GM19328 (cell line): ENCODE measurements at regions not wholly inside any gene's neighbourhood (a gene's known extent, or its start where the extent isn't known, plus 50 kb on each side); places are given as distances from the start of the nearest gene placed in this dataset.
"Not testable (repeated sequence)": the region's sequence is repeated elsewhere in the genome, so short reads cannot be mapped to it uniquely, and the experiment has no call there.

Source experiments
- ATAC-seq: cut with Tn5 transposase; IDR thresholded peaks from one replicate; pipeline ENCODE4 v1.9.1; 2021; ENCODE audit warnings: mild to moderate bottlenecking, moderate library complexity; ENCODE audit not compliant: unreplicated experiment

DNA sequence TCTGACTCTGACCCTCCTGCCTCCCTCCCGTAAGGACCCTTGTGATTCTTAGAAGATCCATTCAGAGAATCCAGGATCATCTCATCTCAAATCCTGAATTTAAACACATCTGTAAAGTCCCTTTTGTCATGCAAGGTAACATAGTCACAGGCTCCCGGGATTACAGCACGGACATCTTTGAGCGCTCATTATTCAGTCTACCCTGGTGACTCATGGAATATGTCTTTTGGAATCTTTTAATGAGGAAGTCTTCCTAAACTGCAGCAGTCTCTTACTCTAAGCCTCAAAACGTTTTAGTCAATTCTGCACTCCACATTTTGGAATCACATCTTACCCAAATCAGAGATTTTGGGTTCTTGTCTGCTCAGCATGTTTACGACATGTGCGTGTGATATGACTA lies 198.5 kb upstream of the IRF2BP2 start:
- ATAC-seq, result not testable (repeated sequence)

DNA sequence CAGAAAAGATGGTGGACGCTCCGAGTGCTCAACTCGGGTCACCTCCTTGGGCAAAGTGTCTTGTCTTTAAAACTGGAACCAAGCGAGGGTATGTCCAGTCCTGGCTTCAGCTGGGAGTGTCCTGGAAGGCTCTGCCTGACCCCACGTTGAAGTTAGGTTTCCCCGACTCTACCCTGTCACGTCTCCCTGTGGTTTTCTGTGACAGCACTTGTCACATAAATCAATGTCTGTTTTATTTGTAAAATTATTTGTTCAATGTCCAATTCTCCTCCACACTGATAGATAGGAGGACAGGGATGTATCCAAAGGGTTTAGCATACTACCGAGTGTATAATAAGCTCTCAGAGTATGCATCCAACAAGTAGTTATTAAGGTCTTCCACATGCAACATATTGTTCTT lies 197.7 kb upstream of the IRF2BP2 start:
- ATAC-seq, result not testable (repeated sequence)

DNA sequence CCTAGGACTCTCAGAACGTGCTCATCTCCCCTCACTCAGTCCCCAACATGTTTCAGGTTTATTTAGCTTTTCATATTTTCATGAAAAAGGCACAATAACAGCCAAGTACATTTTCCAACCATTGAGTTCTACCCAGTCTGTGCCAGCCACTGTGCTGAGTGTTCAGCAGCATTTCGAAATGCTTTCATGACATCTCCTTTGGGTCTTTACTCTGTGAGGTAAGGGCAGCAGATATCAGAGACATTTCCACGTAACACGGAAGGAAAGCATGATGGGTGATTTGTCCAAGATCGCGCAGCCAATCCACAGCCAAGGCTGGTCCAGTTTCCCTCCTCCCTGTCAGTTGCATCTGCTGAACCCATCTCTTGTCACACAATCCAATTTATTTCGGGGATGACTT lies 192.6 kb upstream of the IRF2BP2 start:
- ATAC-seq, result not testable (repeated sequence)

DNA sequence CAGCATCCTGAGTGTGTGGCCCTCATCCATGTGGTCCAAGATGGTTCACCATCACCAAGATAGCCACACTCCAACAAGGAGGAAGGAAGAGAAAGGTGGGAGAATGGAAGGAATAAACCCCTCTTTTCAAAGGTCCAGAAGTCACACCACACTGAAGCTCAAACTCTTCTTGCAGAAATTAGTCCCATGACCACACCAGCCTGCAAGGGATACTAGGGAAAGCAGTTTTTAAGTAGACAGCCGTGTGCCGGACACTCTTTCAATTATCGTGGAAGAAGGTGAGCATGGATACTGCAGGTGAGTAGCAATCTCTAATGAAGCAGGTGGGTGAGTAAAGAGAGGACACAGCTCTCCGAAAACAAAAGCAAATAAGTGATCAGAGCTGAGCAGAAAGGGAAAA lies 191.7 kb upstream of the IRF2BP2 start:
- ATAC-seq, result not testable (repeated sequence)

DNA sequence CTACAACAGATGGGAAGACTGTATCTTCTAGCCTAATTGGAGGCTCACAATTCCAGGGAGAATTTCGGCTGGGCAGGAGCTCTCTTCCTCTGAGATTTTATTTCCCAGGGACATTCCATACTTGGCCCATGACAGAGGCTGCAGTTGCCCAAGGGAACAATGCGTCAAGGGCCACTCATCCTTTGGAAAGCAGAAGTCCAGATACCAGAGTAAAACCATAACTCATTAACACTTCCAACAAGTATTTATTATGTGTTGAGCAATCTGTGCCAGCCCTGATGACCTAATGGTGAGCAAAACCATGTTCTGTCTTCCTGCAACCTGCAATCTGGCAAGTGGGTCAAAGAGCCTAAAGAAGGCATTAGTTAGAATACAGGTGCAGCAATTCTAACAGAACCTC lies 191.2 kb upstream of the IRF2BP2 start:
- not testable (repeated sequence) for ATAC-seq

DNA sequence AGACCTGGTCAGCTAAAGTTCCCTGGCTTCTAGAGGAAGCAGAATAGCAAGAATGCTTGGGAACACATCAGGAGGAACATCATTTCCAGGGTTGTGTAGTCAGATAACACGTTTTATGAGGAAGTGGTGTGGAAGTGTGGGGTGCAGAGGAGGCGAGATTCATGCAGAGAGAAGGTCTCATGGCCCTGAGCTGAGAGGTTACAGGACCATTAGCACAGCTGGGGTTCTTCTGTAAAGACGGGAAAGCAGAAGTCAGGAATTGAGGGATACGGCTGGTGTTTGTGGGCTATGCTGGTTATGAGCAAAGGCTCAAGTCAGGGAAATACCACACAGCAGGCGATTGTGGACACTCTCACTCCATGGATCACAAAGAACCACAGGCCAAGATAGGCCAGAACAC lies 190.6 kb upstream of the IRF2BP2 start:
- not testable (repeated sequence) for ATAC-seq

DNA sequence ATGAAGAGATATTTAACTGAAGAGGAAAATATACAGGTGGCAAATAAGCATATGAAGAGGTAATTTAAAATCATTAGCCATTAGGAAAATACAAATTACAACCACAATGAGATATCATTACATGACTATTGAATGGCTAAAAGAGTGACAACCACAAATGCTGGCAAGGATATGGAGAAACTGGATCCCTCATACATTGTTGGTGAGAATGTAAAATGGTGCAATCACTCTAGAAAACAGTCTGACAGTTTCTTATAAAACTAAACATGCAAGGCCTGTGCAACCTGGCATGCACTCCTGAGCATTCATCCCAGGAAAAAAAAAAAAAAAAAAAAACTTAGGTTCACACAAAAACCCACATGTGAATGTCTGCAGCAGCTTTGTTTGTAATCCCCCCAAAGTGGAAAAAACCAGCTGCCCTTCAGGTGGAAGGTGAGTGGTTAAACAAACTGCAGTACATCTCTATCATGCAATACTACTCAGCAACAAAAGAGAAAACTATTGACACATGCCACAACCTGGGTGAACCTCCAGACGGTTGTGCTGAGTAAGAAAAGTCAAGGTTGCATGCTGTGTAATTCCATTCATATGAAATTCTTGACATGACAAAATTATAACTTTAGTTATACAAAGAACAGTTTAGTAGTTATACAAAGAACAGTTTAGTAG lies 189.2 kb upstream of the IRF2BP2 start:
- not testable (repeated sequence) for ATAC-seq

DNA sequence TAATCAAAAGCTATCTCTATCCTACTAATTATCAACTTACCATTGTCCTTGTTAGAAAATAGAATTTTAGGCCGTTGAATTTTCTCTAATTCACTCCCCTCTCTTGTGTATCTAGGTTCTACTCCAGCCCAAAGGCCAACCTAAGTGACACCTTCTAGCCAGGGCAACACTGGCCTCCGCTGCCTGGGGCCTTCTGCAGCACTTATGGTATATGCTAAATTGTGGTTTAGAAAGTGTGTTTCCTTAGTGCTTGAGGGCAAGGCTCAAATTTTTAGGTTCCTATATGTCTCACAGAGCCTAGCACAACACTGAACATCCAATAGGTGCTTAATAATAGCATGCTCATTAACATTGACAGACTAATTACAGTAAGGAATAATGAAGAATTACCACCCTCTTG lies 187.2 kb upstream of the IRF2BP2 start:
- ATAC-seq, result not testable (repeated sequence)

DNA sequence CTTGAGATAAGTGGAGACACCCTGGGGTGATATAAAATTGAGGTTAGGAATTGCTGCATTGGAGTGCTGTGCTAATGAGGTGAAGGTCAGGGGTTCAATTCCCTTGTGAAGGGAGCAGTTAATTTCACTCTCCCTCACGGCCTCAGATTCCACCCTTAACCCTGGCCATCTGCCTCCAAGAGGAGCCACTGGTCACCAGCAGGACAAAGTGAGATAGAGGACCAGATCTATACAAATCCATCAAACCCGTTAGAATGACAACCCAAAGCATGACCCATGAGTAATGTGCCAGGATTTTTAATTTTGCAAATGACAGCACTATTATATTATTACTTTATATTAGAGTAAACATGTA lies 186.4 kb upstream of the IRF2BP2 start:
- not testable (repeated sequence) for ATAC-seq

DNA sequence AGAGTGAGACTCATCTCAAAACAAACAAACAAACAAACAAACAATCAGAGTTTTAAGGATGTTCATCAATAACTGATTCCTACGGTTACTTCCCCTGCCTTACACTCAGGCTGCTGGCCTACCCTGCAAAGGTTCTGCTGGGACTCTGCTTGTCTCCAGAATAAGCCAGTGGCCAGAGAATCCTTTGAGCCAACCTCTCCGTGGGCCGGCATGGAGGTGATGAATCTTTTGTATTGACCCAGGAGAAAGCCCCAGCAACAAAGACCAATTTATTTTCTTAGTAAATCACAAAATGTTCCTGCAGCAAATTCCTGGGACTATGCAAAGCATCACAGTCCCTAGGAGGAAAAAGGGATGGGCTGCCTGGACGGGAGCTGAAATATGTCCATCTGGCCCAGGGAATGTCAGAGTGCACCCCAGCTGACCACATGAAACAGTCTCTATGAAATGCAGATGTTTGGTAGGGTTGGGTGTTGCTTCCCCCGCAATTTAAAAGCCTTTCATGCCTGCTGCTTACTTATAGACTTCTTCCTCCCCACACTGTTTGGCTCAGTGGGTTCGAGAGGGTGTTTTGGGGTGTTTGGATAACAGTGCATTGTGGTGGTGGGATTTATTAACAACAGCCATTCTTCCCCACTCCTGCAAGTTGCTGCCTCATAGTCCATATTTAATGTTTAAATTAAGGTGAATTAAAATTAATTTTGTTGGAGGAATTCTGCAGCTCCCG lies 185.9 kb upstream of the IRF2BP2 start:
- ATAC-seq, result not testable (repeated sequence)

DNA sequence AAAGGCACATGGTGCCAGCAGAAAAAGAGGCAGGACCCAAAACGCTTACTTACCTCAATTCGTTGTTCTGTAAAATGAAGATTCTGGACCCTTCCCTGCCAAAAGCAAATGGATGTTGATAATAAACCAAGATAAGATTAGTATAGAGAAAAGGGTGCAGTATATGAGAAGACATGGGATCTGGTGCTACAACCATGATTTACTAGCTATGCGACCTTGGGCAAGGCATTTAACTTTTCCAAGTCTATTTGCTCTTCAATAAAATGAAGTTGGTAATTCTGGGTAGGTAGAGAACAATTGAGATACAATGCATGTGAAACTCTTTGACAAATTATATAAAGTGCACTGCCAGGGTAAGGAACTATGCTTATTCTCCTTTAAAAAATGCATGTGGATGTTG lies 185.0 kb upstream of the IRF2BP2 start:
- ATAC-seq, result not testable (repeated sequence)

DNA sequence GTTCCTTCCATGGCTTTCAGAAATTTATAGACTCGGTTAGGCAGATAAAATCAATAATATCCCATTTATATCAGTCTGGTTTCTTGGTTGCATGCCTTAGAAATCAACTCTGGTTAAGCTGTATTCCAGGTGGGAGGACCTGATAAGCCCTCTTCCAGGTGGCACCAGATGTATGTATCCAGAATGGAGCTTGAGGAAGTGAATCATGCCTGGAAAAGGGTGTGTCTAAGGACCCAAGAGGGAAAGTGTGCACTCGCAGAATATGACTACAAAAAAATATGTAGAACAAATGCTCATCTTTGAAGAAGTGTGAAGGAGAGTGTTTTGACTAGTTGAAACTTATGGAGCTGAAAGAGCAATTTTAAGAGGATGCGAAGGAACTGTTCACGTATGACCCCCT lies 184.5 kb upstream of the IRF2BP2 start:
- ATAC-seq, result not testable (repeated sequence)

DNA sequence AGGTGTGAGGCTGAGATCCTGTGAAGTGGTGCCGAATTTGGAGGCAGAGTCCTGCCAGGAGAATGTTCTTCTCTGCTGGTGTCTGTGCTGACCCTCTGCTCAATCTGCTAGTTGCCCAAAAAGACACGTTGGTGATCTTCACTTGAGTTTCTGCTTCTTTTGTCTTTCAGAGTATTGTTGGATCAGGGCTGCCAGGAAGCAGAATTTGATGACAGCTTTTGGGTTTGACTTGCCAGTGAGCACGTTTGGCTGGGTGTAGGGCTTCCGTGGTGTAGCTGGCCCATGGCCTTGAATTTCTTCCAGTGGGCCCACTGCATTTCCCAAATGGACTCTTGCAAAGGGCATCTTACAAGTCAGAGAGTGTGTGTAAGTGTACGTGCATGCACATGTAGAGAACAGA lies 183.9 kb upstream of the IRF2BP2 start:
- ATAC-seq, result not testable (repeated sequence)

DNA sequence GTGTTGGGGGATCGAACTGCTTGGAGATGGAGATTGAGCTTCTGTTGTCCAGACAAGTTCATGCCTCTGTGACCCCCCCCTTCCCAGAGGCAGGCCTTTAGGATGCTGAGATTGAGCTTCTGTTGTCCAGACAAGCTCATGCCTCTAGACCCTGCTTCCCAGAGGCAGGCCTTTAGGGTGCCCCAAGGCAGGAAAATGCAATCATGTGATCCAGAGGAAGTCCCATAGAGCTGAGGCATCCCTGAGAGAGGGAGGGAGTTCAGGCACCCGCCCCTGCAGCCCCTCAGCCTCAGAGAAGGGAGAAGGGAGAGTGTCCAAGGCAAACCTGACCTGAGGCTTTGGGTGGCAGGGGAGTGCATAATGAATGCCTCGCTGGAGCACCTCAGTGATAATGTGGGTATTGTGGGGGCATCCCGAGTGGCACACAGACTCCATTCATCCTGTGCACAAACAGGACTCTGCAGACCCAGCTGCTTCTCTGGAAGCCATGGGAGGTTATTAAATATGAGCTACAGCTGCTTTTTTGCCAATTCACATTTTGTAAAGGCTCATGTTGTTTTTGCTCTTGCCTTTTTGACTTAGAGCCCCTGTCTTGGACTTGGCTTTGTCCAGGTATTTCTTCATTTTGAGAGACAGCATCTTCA lies 182.4 kb upstream of the IRF2BP2 start:
- not testable (repeated sequence) for ATAC-seq

DNA sequence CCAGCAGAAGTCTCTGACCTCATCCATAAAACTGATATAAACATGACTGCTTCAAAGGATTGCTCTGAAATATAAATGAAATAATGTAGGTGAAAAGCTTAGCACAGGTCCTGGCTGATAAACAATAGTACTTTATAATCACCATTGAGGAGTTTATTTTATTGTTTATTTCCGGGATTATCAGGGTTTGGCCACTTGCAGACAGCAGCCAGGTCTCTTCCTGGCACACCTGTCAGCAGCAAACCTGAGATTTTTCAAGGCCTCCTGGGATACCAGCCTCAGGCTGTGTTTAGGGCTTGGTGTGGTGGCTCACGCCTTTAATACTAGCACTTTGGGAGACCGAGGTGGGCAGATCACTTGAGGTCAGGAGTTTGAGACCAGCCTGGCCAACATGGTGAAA lies 181.6 kb upstream of the IRF2BP2 start:
- ATAC-seq, result not testable (repeated sequence)

DNA sequence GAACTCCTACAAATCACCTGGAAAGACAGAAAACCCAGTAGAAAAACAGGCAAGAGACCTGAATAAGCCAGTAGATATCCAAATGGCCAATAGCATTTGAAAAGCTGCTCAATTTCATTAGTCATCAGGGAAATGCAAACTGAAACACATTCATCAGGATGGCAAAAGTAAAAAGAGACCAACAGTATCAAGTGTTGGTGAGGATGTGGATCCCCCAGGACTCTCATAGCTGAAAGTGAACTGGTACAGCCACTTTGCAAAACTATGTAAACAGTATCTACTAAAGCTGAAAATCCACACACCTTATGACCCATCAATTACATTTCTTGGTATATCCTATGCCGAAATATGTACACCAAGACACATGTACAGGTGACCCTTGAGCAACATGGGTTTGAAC lies 180.4 kb upstream of the IRF2BP2 start:
- ATAC-seq, result not testable (repeated sequence)

DNA sequence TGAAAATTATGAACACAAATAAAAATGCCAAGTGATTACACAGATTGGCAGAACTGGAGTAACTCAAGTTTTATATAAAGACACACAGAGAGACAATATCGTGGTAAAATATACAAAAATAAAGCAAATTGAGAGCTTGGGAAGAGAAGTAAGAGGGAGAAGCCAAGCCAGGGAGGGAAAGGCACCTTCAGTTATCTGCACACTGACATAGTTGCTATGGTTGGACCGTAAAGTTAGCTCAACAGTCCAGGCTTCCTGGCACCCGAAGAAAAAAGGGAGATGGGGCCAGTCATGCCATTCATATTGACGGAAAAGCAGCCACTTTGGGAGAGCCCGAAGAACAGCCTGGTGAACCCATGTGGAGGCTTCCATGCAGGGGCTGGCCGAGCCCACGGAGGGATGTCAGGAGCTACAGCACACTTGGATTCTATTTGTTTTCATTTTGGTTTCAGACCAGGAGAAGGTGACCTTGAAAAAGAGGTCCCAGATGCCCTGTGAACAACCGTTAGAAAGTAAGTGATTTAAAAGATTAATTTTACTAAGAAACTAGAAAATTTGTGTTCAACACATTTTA lies 177.1 kb upstream of the IRF2BP2 start:
- not testable (repeated sequence) for ATAC-seq

DNA sequence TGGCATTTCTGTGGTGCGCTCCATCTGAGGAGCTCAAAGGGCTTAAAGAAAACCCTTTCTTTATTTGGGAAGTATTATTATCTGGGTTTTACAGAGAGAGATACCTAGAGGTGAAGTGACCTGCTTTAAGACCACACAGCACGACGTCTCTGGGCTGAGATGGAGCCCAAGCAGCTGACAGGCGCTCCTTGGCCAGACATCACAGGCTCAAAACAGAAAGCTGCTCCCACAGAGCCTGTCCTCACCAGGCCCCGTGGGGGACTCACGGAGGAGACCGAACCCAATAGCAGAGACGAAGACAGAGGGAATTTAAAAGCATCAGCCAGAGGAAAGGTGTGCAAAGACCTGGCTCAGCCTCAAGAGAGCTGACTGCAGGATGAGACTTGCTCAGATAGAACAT lies 175.9 kb upstream of the IRF2BP2 start:
- ATAC-seq, result not testable (repeated sequence)

DNA sequence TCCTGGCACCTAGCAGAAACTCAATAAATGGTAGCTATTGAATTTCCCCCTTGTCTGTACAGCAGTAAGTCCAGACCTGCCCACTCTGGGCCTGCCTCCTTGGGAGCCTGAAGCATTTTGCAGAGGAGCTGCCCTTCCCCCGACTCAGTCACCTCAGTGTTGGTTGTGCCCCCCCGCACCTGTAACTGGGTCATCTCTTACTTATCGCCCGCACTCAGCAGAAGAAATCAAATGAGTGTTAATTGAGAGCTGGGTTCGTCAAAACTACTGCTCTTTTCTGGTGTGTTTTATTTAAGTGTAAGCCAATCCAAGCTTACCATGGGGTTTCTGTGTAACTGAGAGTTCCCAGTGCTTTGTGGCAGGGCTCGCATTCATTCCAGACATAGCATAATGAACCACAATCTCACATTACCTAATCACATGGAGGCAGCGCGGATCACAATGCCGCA lies 175.5 kb upstream of the IRF2BP2 start:
- not testable (repeated sequence) for ATAC-seq

DNA sequence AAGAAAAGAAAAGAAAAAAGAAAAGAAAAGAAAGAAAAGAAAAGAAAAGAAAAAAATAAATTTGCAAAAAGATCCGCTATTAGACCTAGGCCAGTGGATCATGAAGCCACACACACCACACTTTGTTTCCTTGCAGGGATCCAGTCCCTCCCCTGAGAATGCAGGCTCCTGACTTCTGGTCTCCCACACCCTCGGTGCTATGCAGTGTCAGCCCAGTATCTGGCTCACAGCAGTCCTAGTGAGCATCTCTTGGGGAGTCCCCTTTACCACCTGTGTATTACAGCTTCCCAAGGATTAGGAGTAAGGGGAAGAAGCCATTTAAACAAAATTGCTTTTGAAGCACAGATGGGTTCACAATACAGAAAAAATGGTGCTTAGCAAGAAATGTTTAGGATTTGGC lies 174.1 kb upstream of the IRF2BP2 start:
- not testable (repeated sequence) for ATAC-seq

DNA sequence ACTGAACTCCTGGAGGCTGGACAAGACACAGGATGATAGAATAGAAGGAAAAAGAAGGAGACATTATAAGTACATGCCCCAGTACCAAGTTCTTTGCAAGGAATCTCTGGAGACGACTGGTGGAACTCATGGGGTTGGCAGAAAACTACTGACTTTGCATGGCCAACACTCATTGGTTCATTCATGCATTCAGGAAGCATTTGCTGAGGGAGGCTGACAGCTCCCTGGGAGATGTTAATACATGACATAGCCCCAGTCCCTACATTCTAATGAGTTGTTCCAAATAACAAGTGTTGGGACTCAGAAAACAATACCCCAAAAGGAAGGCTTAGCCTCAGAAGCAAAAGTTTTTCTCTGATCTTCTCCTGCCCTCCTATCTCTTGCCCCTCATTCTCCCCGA lies 172.8 kb upstream of the IRF2BP2 start:
- no peak for ATAC-seq
